ENCODE measurements at regions not wholly inside any gene's neighbourhood (a gene's known extent, or its start where the extent isn't known, plus 50 kb on each side); places are given as distances from the start of the nearest gene placed in this dataset.

- no peak overlapping the region for H3K27ac ChIP-seq (ENCODE audit: low read depth)
- Mint-ChIP-seq H3K27me3 (ENCODE audit: insufficient read depth, low read depth, poor library complexity) (peaks cover 5% of the 10 kb centered on the region), H3K4me1 (peaks cover 9% of the 10 kb centered on the region; the same call in 2 of the 3 replicates), H3K27ac (no peak overlapping the region), H3K36me3 (ENCODE audit: low read depth) (no peaks in the 10 kb centered on the region), H3K4me3 (no peak overlapping the region), H3K9me3 (no peaks in the 10 kb centered on the region)
- DNase-seq (ENCODE audit: low spot score) (no peak), ATAC-seq (no peak)
- no peaks in the 10 kb centered on the region for H4K20me1 ChIP-seq (replicated peaks; ENCODE audit: insufficient read depth)
- peaks cover 4% of the 10 kb centered on the region for H3K9me2 ChIP-seq (ENCODE audit: insufficient read depth)
- H3K4me2 ChIP-seq, result no peak overlapping the region
- no peaks in the 10 kb centered on the region for H3K36me3 ChIP-seq (ENCODE audit: insufficient read depth)
- H3K79me2 ChIP-seq (replicated peaks; ENCODE audit: insufficient read depth), result no peaks in the 10 kb centered on the region
- H3F3A ChIP-seq (replicated peaks; ENCODE audit: low read depth), result no peaks in the 10 kb centered on the region
- peaks cover 3% of the 10 kb centered on the region; the same call in 1 of the 2 replicates for H3K4me1 ChIP-seq (ENCODE audit: insufficient read depth)
- no peak for TF ChIP-seq ZNF331 (CRISPR knock-in tag; IDR thresholded peaks at IDR 0.05; ENCODE audit: low read depth)
- no peak for TF ChIP-seq ETS1 (IDR thresholded peaks at IDR 0.05)
- TF ChIP-seq ZNF114 (CRISPR knock-in tag; IDR thresholded peaks at IDR 0.05), result no peak
- TF ChIP-seq, protein P1, sequence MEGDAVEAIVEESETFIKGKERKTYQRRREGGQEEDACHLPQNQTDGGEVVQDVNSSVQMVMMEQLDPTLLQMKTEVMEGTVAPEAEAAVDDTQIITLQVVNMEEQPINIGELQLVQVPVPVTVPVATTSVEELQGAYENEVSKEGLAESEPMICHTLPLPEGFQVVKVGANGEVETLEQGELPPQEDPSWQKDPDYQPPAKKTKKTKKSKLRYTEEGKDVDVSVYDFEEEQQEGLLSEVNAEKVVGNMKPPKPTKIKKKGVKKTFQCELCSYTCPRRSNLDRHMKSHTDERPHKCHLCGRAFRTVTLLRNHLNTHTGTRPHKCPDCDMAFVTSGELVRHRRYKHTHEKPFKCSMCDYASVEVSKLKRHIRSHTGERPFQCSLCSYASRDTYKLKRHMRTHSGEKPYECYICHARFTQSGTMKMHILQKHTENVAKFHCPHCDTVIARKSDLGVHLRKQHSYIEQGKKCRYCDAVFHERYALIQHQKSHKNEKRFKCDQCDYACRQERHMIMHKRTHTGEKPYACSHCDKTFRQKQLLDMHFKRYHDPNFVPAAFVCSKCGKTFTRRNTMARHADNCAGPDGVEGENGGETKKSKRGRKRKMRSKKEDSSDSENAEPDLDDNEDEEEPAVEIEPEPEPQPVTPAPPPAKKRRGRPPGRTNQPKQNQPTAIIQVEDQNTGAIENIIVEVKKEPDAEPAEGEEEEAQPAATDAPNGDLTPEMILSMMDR (conservative IDR thresholded peaks at IDR 0.05; ENCODE audit: low read depth in 2 of 2), result no peak
- H3K4me3 ChIP-seq, result no peak overlapping the region
- no peaks in the 10 kb centered on the region for H3K27me3 ChIP-seq (ENCODE audit: insufficient read depth)
- H2AFZ ChIP-seq, result 0 out of 2 replicates have a peak overlapping the region, but pooled peaks have one; percentile 18
Observed at GRCh38 chr17:13398853-13399252, 202.9 kb downstream of the HS3ST3A1 start.

GRCh38 chr17:13398091-13398490, 203.6 kb downstream of the HS3ST3A1 start:
- H3K4me1 Mint-ChIP-seq, result peaks cover 3% of the 10 kb centered on the region; the same call in 1 of the 3 replicates
- no peak for TF ChIP-seq CREB1 (CRISPR knock-in tag; IDR thresholded peaks at IDR 0.05; ENCODE audit: low read depth)
- TF ChIP-seq, protein P2, sequence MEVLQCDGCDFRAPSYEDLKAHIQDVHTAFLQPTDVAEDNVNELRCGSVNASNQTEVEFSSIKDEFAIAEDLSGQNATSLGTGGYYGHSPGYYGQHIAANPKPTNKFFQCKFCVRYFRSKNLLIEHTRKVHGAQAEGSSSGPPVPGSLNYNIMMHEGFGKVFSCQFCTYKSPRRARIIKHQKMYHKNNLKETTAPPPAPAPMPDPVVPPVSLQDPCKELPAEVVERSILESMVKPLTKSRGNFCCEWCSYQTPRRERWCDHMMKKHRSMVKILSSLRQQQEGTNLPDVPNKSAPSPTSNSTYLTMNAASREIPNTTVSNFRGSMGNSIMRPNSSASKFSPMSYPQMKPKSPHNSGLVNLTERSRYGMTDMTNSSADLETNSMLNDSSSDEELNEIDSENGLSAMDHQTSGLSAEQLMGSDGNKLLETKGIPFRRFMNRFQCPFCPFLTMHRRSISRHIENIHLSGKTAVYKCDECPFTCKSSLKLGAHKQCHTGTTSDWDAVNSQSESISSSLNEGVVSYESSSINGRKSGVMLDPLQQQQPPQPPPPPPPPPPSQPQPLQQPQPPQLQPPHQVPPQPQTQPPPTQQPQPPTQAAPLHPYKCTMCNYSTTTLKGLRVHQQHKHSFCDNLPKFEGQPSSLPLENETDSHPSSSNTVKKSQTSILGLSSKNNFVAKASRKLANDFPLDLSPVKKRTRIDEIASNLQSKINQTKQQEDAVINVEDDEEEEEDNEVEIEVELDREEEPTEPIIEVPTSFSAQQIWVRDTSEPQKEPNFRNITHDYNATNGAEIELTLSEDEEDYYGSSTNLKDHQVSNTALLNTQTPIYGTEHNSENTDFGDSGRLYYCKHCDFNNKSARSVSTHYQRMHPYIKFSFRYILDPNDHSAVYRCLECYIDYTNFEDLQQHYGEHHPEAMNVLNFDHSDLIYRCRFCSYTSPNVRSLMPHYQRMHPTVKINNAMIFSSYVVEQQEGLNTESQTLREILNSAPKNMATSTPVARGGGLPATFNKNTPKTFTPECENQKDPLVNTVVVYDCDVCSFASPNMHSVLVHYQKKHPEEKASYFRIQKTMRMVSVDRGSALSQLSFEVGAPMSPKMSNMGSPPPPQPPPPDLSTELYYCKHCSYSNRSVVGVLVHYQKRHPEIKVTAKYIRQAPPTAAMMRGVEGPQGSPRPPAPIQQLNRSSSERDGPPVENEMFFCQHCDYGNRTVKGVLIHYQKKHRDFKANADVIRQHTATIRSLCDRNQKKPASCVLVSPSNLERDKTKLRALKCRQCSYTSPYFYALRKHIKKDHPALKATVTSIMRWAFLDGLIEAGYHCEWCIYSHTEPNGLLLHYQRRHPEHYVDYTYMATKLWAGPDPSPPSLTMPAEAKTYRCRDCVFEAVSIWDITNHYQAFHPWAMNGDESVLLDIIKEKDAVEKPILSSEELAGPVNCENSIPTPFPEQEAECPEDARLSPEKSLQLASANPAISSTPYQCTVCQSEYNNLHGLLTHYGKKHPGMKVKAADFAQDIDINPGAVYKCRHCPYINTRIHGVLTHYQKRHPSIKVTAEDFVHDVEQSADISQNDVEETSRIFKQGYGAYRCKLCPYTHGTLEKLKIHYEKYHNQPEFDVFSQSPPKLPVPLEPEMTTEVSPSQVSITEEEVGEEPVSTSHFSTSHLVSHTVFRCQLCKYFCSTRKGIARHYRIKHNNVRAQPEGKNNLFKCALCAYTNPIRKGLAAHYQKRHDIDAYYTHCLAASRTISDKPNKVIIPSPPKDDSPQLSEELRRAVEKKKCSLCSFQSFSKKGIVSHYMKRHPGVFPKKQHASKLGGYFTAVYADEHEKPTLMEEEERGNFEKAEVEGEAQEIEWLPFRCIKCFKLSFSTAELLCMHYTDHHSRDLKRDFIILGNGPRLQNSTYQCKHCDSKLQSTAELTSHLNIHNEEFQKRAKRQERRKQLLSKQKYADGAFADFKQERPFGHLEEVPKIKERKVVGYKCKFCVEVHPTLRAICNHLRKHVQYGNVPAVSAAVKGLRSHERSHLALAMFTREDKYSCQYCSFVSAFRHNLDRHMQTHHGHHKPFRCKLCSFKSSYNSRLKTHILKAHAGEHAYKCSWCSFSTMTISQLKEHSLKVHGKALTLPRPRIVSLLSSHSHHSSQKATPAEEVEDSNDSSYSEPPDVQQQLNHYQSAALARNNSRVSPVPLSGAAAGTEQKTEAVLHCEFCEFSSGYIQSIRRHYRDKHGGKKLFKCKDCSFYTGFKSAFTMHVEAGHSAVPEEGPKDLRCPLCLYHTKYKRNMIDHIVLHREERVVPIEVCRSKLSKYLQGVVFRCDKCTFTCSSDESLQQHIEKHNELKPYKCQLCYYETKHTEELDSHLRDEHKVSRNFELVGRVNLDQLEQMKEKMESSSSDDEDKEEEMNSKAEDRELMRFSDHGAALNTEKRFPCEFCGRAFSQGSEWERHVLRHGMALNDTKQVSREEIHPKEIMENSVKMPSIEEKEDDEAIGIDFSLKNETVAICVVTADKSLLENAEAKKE (CRISPR knock-in tag; IDR thresholded peaks at IDR 0.05), result no peak
- no peak for TF ChIP-seq NANOG (IDR thresholded peaks at IDR 0.05; ENCODE audit: borderline replicate concordance)
- H3K4me2 ChIP-seq, result no peak overlapping the region
- H4K20me1 ChIP-seq (replicated peaks; ENCODE audit: insufficient read depth), result no peaks in the 10 kb centered on the region
- no peaks in the 10 kb centered on the region for H3K79me2 ChIP-seq (replicated peaks; ENCODE audit: insufficient read depth)
- ATAC-seq, result no peak
- H3K27me3 Mint-ChIP-seq (ENCODE audit: insufficient read depth, low read depth, poor library complexity), result peaks cover 7% of the 10 kb centered on the region
- H3K27me3 ChIP-seq (ENCODE audit: insufficient read depth), result no peaks in the 10 kb centered on the region
- peaks cover 3% of the 10 kb centered on the region; the same call in 1 of the 2 replicates for H3K4me1 ChIP-seq (ENCODE audit: insufficient read depth)
- H3K4me3 ChIP-seq, result no peak overlapping the region
- H3K36me3 ChIP-seq (ENCODE audit: insufficient read depth), result no peaks in the 10 kb centered on the region
- H3K36me3 Mint-ChIP-seq (ENCODE audit: low read depth), result no peaks in the 10 kb centered on the region
- H2AFZ ChIP-seq, result no peak overlapping the region
- H3F3A ChIP-seq (replicated peaks; ENCODE audit: low read depth), result no peaks in the 10 kb centered on the region
- no peak overlapping the region for H3K4me3 Mint-ChIP-seq
- H3K27ac Mint-ChIP-seq, result no peak overlapping the region
- peaks cover 4% of the 10 kb centered on the region for H3K9me2 ChIP-seq (ENCODE audit: insufficient read depth)
- H3K27ac ChIP-seq (ENCODE audit: low read depth), result no peak overlapping the region
- no peak for DNase-seq (ENCODE audit: low spot score)
- no peaks in the 10 kb centered on the region for H3K9me3 Mint-ChIP-seq
